AML-193 (cell line): ENCODE measurements at regions not wholly inside any gene's neighbourhood (a gene's known extent, or its start where the extent isn't known, plus 50 kb on each side); places are given as distances from the start of the nearest gene placed in this dataset.
"Not testable (repeated sequence)": the region's sequence is repeated elsewhere in the genome, so short reads cannot be mapped to it uniquely, and the experiment has no call there.

ENCODE experiments used
- DNase-seq, 2 experiments: peaks; one replicate each; lab custom pipeline; 2025; lab: John Stamatoyannopoulos, UW

GRCh38 chr6:40885139-40885774, 153.8 kb downstream of the UNC5CL start:
- DNase-seq: no peak

GRCh38 chr6:40882323-40882997, 156.6 kb downstream of the UNC5CL start:
- DNase-seq: no peak

- DNase-seq: no peak
Measured at GRCh38 chr6:40881501-40881900, 157.5 kb downstream of the UNC5CL start.

GRCh38 chr6:40880906-40881305, 158.1 kb downstream of the UNC5CL start:
- DNase-seq: no peak

- DNase-seq: no peak
Measured at GRCh38 chr6:40879169-40879568, 159.9 kb downstream of the UNC5CL start.

GRCh38 chr6:40877362-40877761, 161.7 kb downstream of the UNC5CL start:
- no peak for DNase-seq

GRCh38 chr6:40876336-40876735, 162.7 kb downstream of the UNC5CL start:
- no peak for DNase-seq

GRCh38 chr6:40874495-40874894, 164.5 kb downstream of the UNC5CL start:
- DNase-seq: peak; percentile 6 to 9

- no peak for DNase-seq
Measured at GRCh38 chr6:40871424-40871823, 167.6 kb downstream of the UNC5CL start.

GRCh38 chr6:40868089-40868865, 170.7 kb downstream of the UNC5CL start:
- DNase-seq: not testable (repeated sequence)

- not testable (repeated sequence) for DNase-seq
Measured at GRCh38 chr6:40867527-40867926, 171.5 kb downstream of the UNC5CL start.

- not testable (repeated sequence) for DNase-seq
Measured at GRCh38 chr6:40865259-40865658, 173.8 kb downstream of the UNC5CL start.

- no peak for DNase-seq
Measured at GRCh38 chr6:40860443-40860842, 178.6 kb downstream of the UNC5CL start.

GRCh38 chr6:40856271-40856670, 182.8 kb downstream of the UNC5CL start:
- DNase-seq: no peak

GRCh38 chr6:40855168-40855880, 183.7 kb downstream of the UNC5CL start:
- DNase-seq: no peak

- no peak for DNase-seq
Measured at GRCh38 chr6:40854592-40854991, 184.4 kb downstream of the UNC5CL start.

GRCh38 chr6:40852779-40853373, 186.1 kb downstream of the UNC5CL start:
- peak; percentile 80 to 85 for DNase-seq

- no peak for DNase-seq
Measured at GRCh38 chr6:40849546-40849945, 189.5 kb downstream of the UNC5CL start.

- DNase-seq: no peak
Measured at GRCh38 chr6:40848868-40849514, 190.0 kb downstream of the UNC5CL start.

GRCh38 chr6:40848038-40848437, 191.0 kb downstream of the UNC5CL start:
- no peak for DNase-seq

GRCh38 chr6:40845553-40845952, 193.5 kb downstream of the UNC5CL start:
- DNase-seq: peak; percentile 43 to 56
